ENCODE measurements at regions not wholly inside any gene's neighbourhood (a gene's known extent, or its start where the extent isn't known, plus 50 kb on each side); places are given as distances from the start of the nearest gene placed in this dataset.
A peak's percentile ranks its signal among the peaks of the same experiment; 100 is the strongest.
"Not testable (repeated sequence)": the region's sequence is repeated elsewhere in the genome, so short reads cannot be mapped to it uniquely, and the experiment has no call there.

- not testable (repeated sequence) for DNase-seq
These were observed 51.0 kb upstream of the UBE2Q2 start for GRCh38 chr15:75792236-75792635.

- DNase-seq, result no peak
These were observed 51.9 kb upstream of the UBE2Q2 start for GRCh38 chr15:75791337-75791713.

- DNase-seq, result no peak
These were observed 52.5 kb upstream of the UBE2Q2 start for GRCh38 chr15:75790631-75791336.

GRCh38 chr15:75786575-75786947 lies 56.7 kb upstream of the UBE2Q2 start:
- no peak for DNase-seq

GRCh38 chr15:75785771-75786574 lies 57.3 kb upstream of the UBE2Q2 start:
- DNase-seq, result peak; percentile 48

- DNase-seq, result not testable (repeated sequence)
These were observed 58.5 kb upstream of the UBE2Q2 start for GRCh38 chr15:75784511-75785480.

- not testable (repeated sequence) for DNase-seq
These were observed 59.7 kb upstream of the UBE2Q2 start for GRCh38 chr15:75783566-75783965.

- no peak for DNase-seq
These were observed 60.3 kb upstream of the UBE2Q2 start for GRCh38 chr15:75782926-75783325.

GRCh38 chr15:75780995-75781394 lies 62.3 kb upstream of the UBE2Q2 start:
- not testable (repeated sequence) for DNase-seq

- no peak for DNase-seq
These were observed 63.7 kb upstream of the UBE2Q2 start for GRCh38 chr15:75779504-75779903.

- DNase-seq, result peak; percentile 48
These were observed 64.4 kb upstream of the CSPG4 start for GRCh38 chr15:75776871-75777610.

GRCh38 chr15:75776065-75776423 lies 63.4 kb upstream of the CSPG4 start:
- peak; percentile 12 for DNase-seq

GRCh38 chr15:75775296-75776064 lies 62.8 kb upstream of the CSPG4 start:
- DNase-seq, result peak; percentile 7

- not testable (repeated sequence) for DNase-seq
These were observed 61.3 kb upstream of the CSPG4 start for GRCh38 chr15:75773974-75774373.

- DNase-seq, result not testable (repeated sequence)
These were observed 58.4 kb upstream of the CSPG4 start for GRCh38 chr15:75771054-75771453.

GRCh38 chr15:75770131-75770530 lies 57.5 kb upstream of the CSPG4 start:
- no peak for DNase-seq

- not testable (repeated sequence) for DNase-seq
These were observed 55.9 kb upstream of the CSPG4 start for GRCh38 chr15:75768526-75768925.

GRCh38 chr15:75765551-75766305 lies 53.1 kb upstream of the CSPG4 start:
- DNase-seq, result not testable (repeated sequence)

GRCh38 chr15:75764845-75765550 lies 52.4 kb upstream of the CSPG4 start:
- not testable (repeated sequence) for DNase-seq
